GM12878 (cell line): ENCODE measurements at regions not wholly inside any gene's neighbourhood (a gene's known extent, or its start where the extent isn't known, plus 50 kb on each side); places are given as distances from the start of the nearest gene placed in this dataset.

Experiments used
- ATAC-seq: fragments of 200-7000 bp; cut with Tn5 transposase; 3 replicates; pipeline ENCODE4 v1.9.1; 2020; ENCODE audit warnings: mild to moderate bottlenecking, moderate library complexity
- BruUV-seq: library from RNA; stranded (reverse); fragments of 400-500 nt; replicated peaks from 2 replicates; lab custom pipeline; 2021; lab: Mats Ljungman, UMichigan
- CTCF ChIA-PET: fragments of 300-600 bp; sonication (Branson Sonifier 250); formaldehyde crosslinking; extraction: SDS; loops from one replicate; lab custom pipeline; 2021; ENCODE audit warnings: inconsistent platforms; lab: Yijun Ruan, JAX
- POLR2A ChIA-PET: fragments of 350-600 bp; formaldehyde crosslinking; extraction: SDS; loops from one replicate; lab custom pipeline; 2021; ENCODE audit warnings: inconsistent platforms; lab: Charles Lee
- RAD21 ChIA-PET: fragments of 300-600 bp; sonication (Branson Sonifier 250); formaldehyde crosslinking; loops from one replicate; lab custom pipeline; 2023; ENCODE audit warnings: antibody characterized with exemption; ENCODE audit not compliant: unreplicated experiment; lab: Charles Lee
- SMC1A ChIA-PET: fragments of 300-600 bp; sonication (Branson Sonifier 250); formaldehyde crosslinking; loops from one replicate; lab custom pipeline; 2023; ENCODE audit not compliant: unreplicated experiment, uncharacterized antibody; lab: Charles Lee
- DNase-seq: peaks from one replicate; pipeline ENCODE4 v3.0.0-alpha.2; 2011; ENCODE audit warnings: low read depth, low spot score
- FAIRE-seq: peaks from 3 replicates; lab custom pipeline; 2011; peaks lifted over from hg19 to GRCh38; lab: Jason Lieb, UNC
- H2AFZ ChIP-seq: 2 replicates; pipeline ENCODE4 v1.6.0; 2011; ENCODE audit warnings: low read depth, low read length, control low read depth; ENCODE audit not compliant: control insufficient read depth
- H3K27ac ChIP-seq: 2 replicates; pipeline ENCODE4 v1.5.1; 2011; ENCODE audit warnings: control low read depth; ENCODE audit not compliant: control insufficient read depth, insufficient read depth
- H3K27me3 ChIP-seq, 2 experiments: replicated peaks in 1 of 2; 2 replicates each; pipeline versions ENCODE4 v1.6.0 to v1.6.1; 2011; ENCODE audit warnings: low read length in 1 of 2; ENCODE audit not compliant: control insufficient read depth in 2 of 2, insufficient read depth in 2 of 2
- H3K36me3 ChIP-seq, 2 experiments: 2 replicates each; pipeline ENCODE4 v1.5.1; 2011; ENCODE audit warnings: low read length in 1 of 2; ENCODE audit not compliant: control insufficient read depth in 2 of 2, insufficient read depth in 2 of 2
- H3K4me1 ChIP-seq: 2 replicates; pipeline ENCODE4 v1.6.1; 2011; ENCODE audit warnings: mild to moderate bottlenecking, low read length, moderate library complexity, mixed read lengths; ENCODE audit not compliant: control insufficient read depth, insufficient read depth
- H3K4me2 ChIP-seq: 2 replicates; pipeline ENCODE4 v1.6.0; 2011; ENCODE audit warnings: control low read depth; ENCODE audit not compliant: control insufficient read depth, insufficient read depth
- H3K4me3 ChIP-seq: fragments of 200-600 bp; sonication (generic); 2 replicates; pipeline ENCODE4 v1.5.1; 2016
- H3K79me2 ChIP-seq: 2 replicates; pipeline ENCODE4 v1.6.0; 2011; ENCODE audit warnings: low read length; ENCODE audit not compliant: control insufficient read depth, insufficient read depth
- H3K9ac ChIP-seq: 2 replicates; pipeline ENCODE4 v1.8.0; 2011; ENCODE audit warnings: low read length, control low read depth, mixed read lengths; ENCODE audit not compliant: control insufficient read depth, insufficient read depth
- H3K9me3 ChIP-seq: replicated peaks from 3 replicates; pipeline ENCODE4 v1.5.1; 2011; ENCODE audit warnings: mild to moderate bottlenecking, low read length; ENCODE audit not compliant: control insufficient read depth, insufficient read depth
- H4K20me1 ChIP-seq: 2 replicates; pipeline ENCODE4 v1.6.0; 2011; ENCODE audit not compliant: control insufficient read depth, insufficient read depth
- BACH1 ChIP-seq: fragments of 450-650 bp; IDR thresholded peaks from 2 replicates; pipeline ENCODE4 v1.6.1; 2017; ENCODE audit warnings: mild to moderate bottlenecking, borderline replicate concordance
- CHD1 ChIP-seq: IDR thresholded peaks from 2 replicates; pipeline ENCODE4 v1.6.1; 2012; ENCODE audit warnings: low read depth, low read length, improper control_type of control experiment
- CREM ChIP-seq: IDR thresholded peaks from 2 replicates; pipeline ENCODE4 v1.6.1; 2014; ENCODE audit warnings: antibody characterized with exemption, low read depth
- EED ChIP-seq: sonication (generic); IDR thresholded peaks from 2 replicates; pipeline ENCODE4 v1.6.1; 2016; ENCODE audit warnings: antibody characterized with exemption, low read depth
- GATAD2B ChIP-seq: fragments of 450-650 bp; conservative IDR thresholded peaks from 2 replicates; pipeline ENCODE4 v1.6.1; 2017; ENCODE audit warnings: low read depth, mild to moderate bottlenecking, moderate library complexity
- HDAC2 ChIP-seq: fragments of 200-600 bp; sonication (generic); IDR thresholded peaks from 2 replicates; pipeline ENCODE4 v1.6.1; 2017
- JUND ChIP-seq: IDR thresholded peaks from 2 replicates; pipeline ENCODE4 v1.6.1; 2012; ENCODE audit warnings: low read depth, mild to moderate bottlenecking, low read length, improper control_type of control experiment, moderate library complexity
- STAT3 ChIP-seq: IDR thresholded peaks from 2 replicates; pipeline ENCODE4 v1.6.1; 2011; ENCODE audit warnings: low read depth, low read length, improper control_type of control experiment
- TARDBP ChIP-seq: IDR thresholded peaks from 2 replicates; pipeline ENCODE4 v1.6.1; 2016; ENCODE audit warnings: borderline replicate concordance
- TCF3 ChIP-seq: IDR thresholded peaks from 2 replicates; pipeline ENCODE4 v1.6.1; 2012; ENCODE audit warnings: low read depth, mild to moderate bottlenecking, low read length, borderline replicate concordance; ENCODE audit not compliant: insufficient read depth
- ZNF384 ChIP-seq: IDR thresholded peaks from 2 replicates; pipeline ENCODE4 v1.6.1; 2012; ENCODE audit warnings: low read depth, mild to moderate bottlenecking, low read length, improper control_type of control experiment, borderline replicate concordance
- in situ Hi-C: fragments of 300-500 bp; cut with MboI; formaldehyde crosslinking; loops from 9 replicates; pipeline ENCODE4 v1.14.3; 2018; ENCODE audit warnings: mixed read lengths
- intact Hi-C: fragments of 100-400 bp; cut with micrococcal nuclease; formaldehyde crosslinking; loops from one replicate; pipeline ENCODE4 v1.14.2; 2022; ENCODE audit not compliant: unreplicated experiment
- TF ChIP-seq, protein P1 (sequence below): fragments of 450-650 bp; formaldehyde crosslinking; IDR thresholded peaks from 2 replicates; pipeline ENCODE4 v1.4.0; 2020; ENCODE audit warnings: mild to moderate bottlenecking, moderate library complexity
- TF ChIP-seq, protein P2 (sequence below): fragments of 450-650 bp; IDR thresholded peaks from 2 replicates; pipeline ENCODE4 v1.6.1; 2014; ENCODE audit warnings: mild to moderate bottlenecking

DNA sequence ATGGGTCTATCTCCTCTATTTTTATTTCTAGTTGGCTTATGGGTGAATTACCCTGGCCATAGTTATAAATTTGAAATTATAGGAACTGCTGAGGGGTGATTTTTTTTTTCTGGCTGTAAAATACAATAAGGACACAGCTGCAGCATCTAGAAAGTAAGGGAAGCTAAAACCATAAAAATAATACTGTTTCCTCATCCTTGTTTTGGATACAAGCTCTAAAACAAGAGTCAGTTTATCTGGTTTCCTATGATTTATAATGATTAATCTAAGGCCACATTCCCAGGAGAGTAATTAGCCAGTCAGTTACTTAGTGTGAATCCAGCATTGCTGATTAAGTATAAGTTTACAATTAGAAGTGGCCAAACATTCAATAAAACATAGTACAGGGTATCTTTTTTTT is 219.1 kb upstream of the NBEA start:
- ChIA-PET CTCF (no interaction called here), SMC1A (interaction anchor here (1.4 kb wide), 1 partner anchor 8 kb away, joined by 3 read pairs; no protein-coding TSS in a partner anchor), POLR2A (no interaction called here), RAD21 (no interaction called here)
- TF ChIP-seq BACH1 (no peak), HDAC2 (no peak), CREM (no peak), TCF3 (no peak), EED (no peak), JUND (no peak), TARDBP (no peak), STAT3 (no peak), GATAD2B (no peak), CHD1 (no peak), ZNF384 (no peak)
- TF ChIP-seq, protein P1, sequence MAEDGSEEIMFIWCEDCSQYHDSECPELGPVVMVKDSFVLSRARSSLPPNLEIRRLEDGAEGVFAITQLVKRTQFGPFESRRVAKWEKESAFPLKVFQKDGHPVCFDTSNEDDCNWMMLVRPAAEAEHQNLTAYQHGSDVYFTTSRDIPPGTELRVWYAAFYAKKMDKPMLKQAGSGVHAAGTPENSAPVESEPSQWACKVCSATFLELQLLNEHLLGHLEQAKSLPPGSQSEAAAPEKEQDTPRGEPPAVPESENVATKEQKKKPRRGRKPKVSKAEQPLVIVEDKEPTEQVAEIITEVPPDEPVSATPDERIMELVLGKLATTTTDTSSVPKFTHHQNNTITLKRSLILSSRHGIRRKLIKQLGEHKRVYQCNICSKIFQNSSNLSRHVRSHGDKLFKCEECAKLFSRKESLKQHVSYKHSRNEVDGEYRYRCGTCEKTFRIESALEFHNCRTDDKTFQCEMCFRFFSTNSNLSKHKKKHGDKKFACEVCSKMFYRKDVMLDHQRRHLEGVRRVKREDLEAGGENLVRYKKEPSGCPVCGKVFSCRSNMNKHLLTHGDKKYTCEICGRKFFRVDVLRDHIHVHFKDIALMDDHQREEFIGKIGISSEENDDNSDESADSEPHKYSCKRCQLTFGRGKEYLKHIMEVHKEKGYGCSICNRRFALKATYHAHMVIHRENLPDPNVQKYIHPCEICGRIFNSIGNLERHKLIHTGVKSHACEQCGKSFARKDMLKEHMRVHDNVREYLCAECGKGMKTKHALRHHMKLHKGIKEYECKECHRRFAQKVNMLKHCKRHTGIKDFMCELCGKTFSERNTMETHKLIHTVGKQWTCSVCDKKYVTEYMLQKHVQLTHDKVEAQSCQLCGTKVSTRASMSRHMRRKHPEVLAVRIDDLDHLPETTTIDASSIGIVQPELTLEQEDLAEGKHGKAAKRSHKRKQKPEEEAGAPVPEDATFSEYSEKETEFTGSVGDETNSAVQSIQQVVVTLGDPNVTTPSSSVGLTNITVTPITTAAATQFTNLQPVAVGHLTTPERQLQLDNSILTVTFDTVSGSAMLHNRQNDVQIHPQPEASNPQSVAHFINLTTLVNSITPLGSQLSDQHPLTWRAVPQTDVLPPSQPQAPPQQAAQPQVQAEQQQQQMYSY (CRISPR knock-in tag), result no peak
- TF ChIP-seq, protein P2, sequence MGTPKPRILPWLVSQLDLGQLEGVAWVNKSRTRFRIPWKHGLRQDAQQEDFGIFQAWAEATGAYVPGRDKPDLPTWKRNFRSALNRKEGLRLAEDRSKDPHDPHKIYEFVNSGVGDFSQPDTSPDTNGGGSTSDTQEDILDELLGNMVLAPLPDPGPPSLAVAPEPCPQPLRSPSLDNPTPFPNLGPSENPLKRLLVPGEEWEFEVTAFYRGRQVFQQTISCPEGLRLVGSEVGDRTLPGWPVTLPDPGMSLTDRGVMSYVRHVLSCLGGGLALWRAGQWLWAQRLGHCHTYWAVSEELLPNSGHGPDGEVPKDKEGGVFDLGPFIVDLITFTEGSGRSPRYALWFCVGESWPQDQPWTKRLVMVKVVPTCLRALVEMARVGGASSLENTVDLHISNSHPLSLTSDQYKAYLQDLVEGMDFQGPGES, result no peak
- no peak overlapping the region for H3K27ac ChIP-seq
- FAIRE-seq (no peak), ATAC-seq (no peak), DNase-seq (no peak)
- H4K20me1 ChIP-seq, result no peaks in the 10 kb centered on the region
- H3K27me3 ChIP-seq, result no peaks in the 10 kb centered on the region
- H3K79me2 ChIP-seq, result no peaks in the 10 kb centered on the region
- no peaks in the 10 kb centered on the region for H3K36me3 ChIP-seq
- H2AFZ ChIP-seq, result no peak overlapping the region
- no TSS peak for BruUV-seq
- in situ Hi-C loops (no loop called here), intact Hi-C loops (no loop called here)
- no peak overlapping the region for H3K9ac ChIP-seq
- H3K9me3 ChIP-seq, result no peaks in the 10 kb centered on the region
- H3K4me3 ChIP-seq, result no peak overlapping the region
- H3K4me1 ChIP-seq, result no peaks in the 10 kb centered on the region
- no peak overlapping the region for H3K4me2 ChIP-seq
